ENCODE measurements at regions not wholly inside any gene's neighbourhood (a gene's known extent, or its start where the extent isn't known, plus 50 kb on each side); places are given as distances from the start of the nearest gene placed in this dataset.
"Not testable (repeated sequence)": the region's sequence is repeated elsewhere in the genome, so short reads cannot be mapped to it uniquely, and the experiment has no call there.

DNA sequence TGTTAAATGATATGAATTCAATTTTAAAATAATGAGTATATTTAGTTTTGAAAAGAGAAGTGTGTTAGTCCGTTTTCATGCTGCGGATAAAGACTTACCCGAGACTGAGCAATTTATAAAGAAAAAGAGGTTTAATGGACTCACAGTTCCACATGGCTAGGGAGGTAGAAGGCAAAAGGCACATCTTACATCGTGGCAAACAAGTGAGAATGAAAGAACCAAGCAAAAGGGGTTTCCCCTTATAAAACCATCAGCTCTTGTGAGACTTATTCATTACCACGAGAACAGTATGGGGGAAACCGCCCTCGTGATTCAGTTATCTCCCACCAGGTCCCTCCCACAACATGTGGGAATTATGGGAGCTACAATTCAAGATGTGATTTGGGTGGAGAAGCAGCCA, 51.8 kb upstream of the OSMR start:
- in situ Hi-C loops (cut with HindIII; ENCODE audit: low pct_unique_long_range_greater_than_20kb, low sequenced_read_pairs) = not testable (repeated sequence)

GRCh38 chr5:38794986-38795385, 50.8 kb upstream of the OSMR start:
- DNase-seq (ENCODE audit: low read depth) = no peak
- in situ Hi-C loops (cut with HindIII; ENCODE audit: low pct_unique_long_range_greater_than_20kb, low sequenced_read_pairs) = no loop called here

More for the DNA sequence above, 51.8 kb upstream of the OSMR start:
- not testable (repeated sequence) for DNase-seq (ENCODE audit: low read depth)

- DNase-seq (ENCODE audit: low read depth) = no peak
- in situ Hi-C loops (cut with HindIII; ENCODE audit: low pct_unique_long_range_greater_than_20kb, low sequenced_read_pairs) = no loop called here
Measured at GRCh38 chr5:38795986-38796741, 49.6 kb upstream of the OSMR start.
